Parathyroid adenoma (tissue), 2 donors: ENCODE measurements at regions not wholly inside any gene's neighbourhood (a gene's known extent, or its start where the extent isn't known, plus 50 kb on each side); places are given as distances from the start of the nearest gene placed in this dataset.

ENCODE experiments used
- H2AFZ ChIP-seq: fragments of 300-600 bp; sonication (generic); one replicate; pipeline ENCODE4 v1.7.0; 2017; ENCODE audit warnings: antibody characterized with exemption, mild to moderate bottlenecking
- H3K27ac ChIP-seq: fragments of 300-600 bp; sonication (generic); one replicate; pipeline ENCODE4 v1.7.0; 2017
- H3K27me3 ChIP-seq: fragments of 300-600 bp; sonication (generic); one replicate; pipeline ENCODE4 v1.7.0; 2017; ENCODE audit warnings: low read length; ENCODE audit not compliant: control insufficient read depth, insufficient read depth
- H3K36me3 ChIP-seq: fragments of 300-600 bp; sonication (generic); one replicate; pipeline ENCODE4 v1.7.0; 2017; ENCODE audit warnings: low read length; ENCODE audit not compliant: control insufficient read depth, insufficient read depth
- H3K4me1 ChIP-seq: fragments of 300-600 bp; sonication (generic); one replicate; pipeline ENCODE4 v1.7.0; 2017; ENCODE audit warnings: control low read depth
- H3K4me2 ChIP-seq: fragments of 300-600 bp; sonication (generic); one replicate; pipeline ENCODE4 v1.7.0; 2017; ENCODE audit warnings: low read length
- H3K4me3 ChIP-seq: fragments of 300-600 bp; sonication (generic); one replicate; pipeline ENCODE4 v1.7.0; 2017; ENCODE audit warnings: low read depth, low read length
- H3K79me2 ChIP-seq: fragments of 300-600 bp; sonication (generic); one replicate; pipeline ENCODE4 v1.7.0; 2017; ENCODE audit warnings: control low read depth
- H3K9ac ChIP-seq: fragments of 300-600 bp; sonication (generic); one replicate; pipeline ENCODE4 v1.7.0; 2017; ENCODE audit warnings: mild to moderate bottlenecking
- H3K9me3 ChIP-seq: fragments of 300-600 bp; sonication (generic); one replicate; pipeline ENCODE4 v1.7.0; 2017; ENCODE audit warnings: low read length; ENCODE audit not compliant: control insufficient read depth
- CTCF ChIP-seq: fragments of 300-600 bp; sonication (generic); IDR thresholded peaks from one replicate; pipeline ENCODE4 v1.7.0; 2017; ENCODE audit warnings: antibody characterized with exemption, mild to moderate bottlenecking
- donor health status: primary hyperparathyroidism.

- Histone ChIP-seq H3K27ac (no peak overlapping the region), H3K79me2 (no peaks in the 10 kb centered on the region), H3K4me3 (no peak overlapping the region), H3K4me1 (no peaks in the 10 kb centered on the region), H2AFZ (no peak overlapping the region), H3K27me3 (no peaks in the 10 kb centered on the region), H3K9me3 (no peaks in the 10 kb centered on the region), H3K9ac (no peak overlapping the region), H3K36me3 (no peaks in the 10 kb centered on the region), H3K4me2 (no peak overlapping the region)
- no peak for TF ChIP-seq CTCF
These were observed 651.1 kb downstream of the ANKRD50 start for GRCh38 chr4:124061413-124061812.

GRCh38 chr4:124065422-124065821, 647.1 kb downstream of the ANKRD50 start:
- Histone ChIP-seq H3K4me2 (no peak overlapping the region), H3K27ac (no peak overlapping the region), H3K9ac (no peak overlapping the region), H3K4me1 (no peaks in the 10 kb centered on the region), H3K36me3 (no peaks in the 10 kb centered on the region), H2AFZ (no peak overlapping the region), H3K9me3 (no peaks in the 10 kb centered on the region), H3K27me3 (no peaks in the 10 kb centered on the region), H3K4me3 (no peak overlapping the region), H3K79me2 (no peaks in the 10 kb centered on the region)
- TF ChIP-seq CTCF: no peak

GRCh38 chr4:124065936-124066335, 646.6 kb downstream of the ANKRD50 start:
- Histone ChIP-seq H2AFZ (no peak overlapping the region), H3K9me3 (no peaks in the 10 kb centered on the region), H3K27me3 (no peaks in the 10 kb centered on the region), H3K27ac (no peak overlapping the region), H3K4me1 (no peaks in the 10 kb centered on the region), H3K79me2 (no peaks in the 10 kb centered on the region), H3K4me3 (no peak overlapping the region), H3K36me3 (no peaks in the 10 kb centered on the region), H3K4me2 (no peak overlapping the region), H3K9ac (no peak overlapping the region)
- TF ChIP-seq CTCF: no peak

GRCh38 chr4:124066595-124066994, 645.9 kb downstream of the ANKRD50 start:
- H3K36me3 ChIP-seq: no peaks in the 10 kb centered on the region
- H3K9me3 ChIP-seq: no peaks in the 10 kb centered on the region
- H3K9ac ChIP-seq: no peak overlapping the region
- no peak overlapping the region for H3K4me3 ChIP-seq
- H3K79me2 ChIP-seq: no peaks in the 10 kb centered on the region
- H3K27me3 ChIP-seq: no peaks in the 10 kb centered on the region
- no peak for TF ChIP-seq CTCF
- no peaks in the 10 kb centered on the region for H3K4me1 ChIP-seq
- no peak overlapping the region for H3K27ac ChIP-seq
- no peak overlapping the region for H2AFZ ChIP-seq
- H3K4me2 ChIP-seq: no peak overlapping the region

- TF ChIP-seq CTCF: no peak
- Histone ChIP-seq H3K79me2 (no peaks in the 10 kb centered on the region), H3K27me3 (no peaks in the 10 kb centered on the region), H3K4me1 (no peaks in the 10 kb centered on the region), H3K4me2 (no peak overlapping the region), H3K4me3 (no peak overlapping the region), H3K27ac (no peak overlapping the region), H3K9me3 (no peaks in the 10 kb centered on the region), H3K9ac (no peak overlapping the region), H2AFZ (no peak overlapping the region), H3K36me3 (no peaks in the 10 kb centered on the region)
These were observed 645.5 kb downstream of the ANKRD50 start for GRCh38 chr4:124067046-124067445.
